GM12865 (cell line): ENCODE measurements at regions not wholly inside any gene's neighbourhood (a gene's known extent, or its start where the extent isn't known, plus 50 kb on each side); places are given as distances from the start of the nearest gene placed in this dataset.
A peak's percentile ranks its signal among the peaks of the same experiment; 100 is the strongest.

Source experiments
- DNase-seq: peaks from one replicate; pipeline ENCODE4 v3.0.0; 2010; ENCODE audit warnings: low read depth
- H3K4me3 ChIP-seq: 2 replicates; pipeline ENCODE4 v1.5.1; 2011; ENCODE audit warnings: mild to moderate bottlenecking, low read depth, low read length, control low read depth
- CTCF ChIP-seq: IDR thresholded peaks from 2 replicates; pipeline ENCODE4 v1.5.1; 2011; ENCODE audit warnings: low read length, control low read depth, low read depth, inconsistent platforms; ENCODE audit not compliant: insufficient read depth; ENCODE audit errors: missing control alignments

- peak; percentile 75 for DNase-seq
- TF ChIP-seq CTCF: no peak
- no peak overlapping the region for H3K4me3 ChIP-seq
Observed at GRCh38 chr2:6309415-6310255, 556.1 kb downstream of the CMPK2 start.

DNA sequence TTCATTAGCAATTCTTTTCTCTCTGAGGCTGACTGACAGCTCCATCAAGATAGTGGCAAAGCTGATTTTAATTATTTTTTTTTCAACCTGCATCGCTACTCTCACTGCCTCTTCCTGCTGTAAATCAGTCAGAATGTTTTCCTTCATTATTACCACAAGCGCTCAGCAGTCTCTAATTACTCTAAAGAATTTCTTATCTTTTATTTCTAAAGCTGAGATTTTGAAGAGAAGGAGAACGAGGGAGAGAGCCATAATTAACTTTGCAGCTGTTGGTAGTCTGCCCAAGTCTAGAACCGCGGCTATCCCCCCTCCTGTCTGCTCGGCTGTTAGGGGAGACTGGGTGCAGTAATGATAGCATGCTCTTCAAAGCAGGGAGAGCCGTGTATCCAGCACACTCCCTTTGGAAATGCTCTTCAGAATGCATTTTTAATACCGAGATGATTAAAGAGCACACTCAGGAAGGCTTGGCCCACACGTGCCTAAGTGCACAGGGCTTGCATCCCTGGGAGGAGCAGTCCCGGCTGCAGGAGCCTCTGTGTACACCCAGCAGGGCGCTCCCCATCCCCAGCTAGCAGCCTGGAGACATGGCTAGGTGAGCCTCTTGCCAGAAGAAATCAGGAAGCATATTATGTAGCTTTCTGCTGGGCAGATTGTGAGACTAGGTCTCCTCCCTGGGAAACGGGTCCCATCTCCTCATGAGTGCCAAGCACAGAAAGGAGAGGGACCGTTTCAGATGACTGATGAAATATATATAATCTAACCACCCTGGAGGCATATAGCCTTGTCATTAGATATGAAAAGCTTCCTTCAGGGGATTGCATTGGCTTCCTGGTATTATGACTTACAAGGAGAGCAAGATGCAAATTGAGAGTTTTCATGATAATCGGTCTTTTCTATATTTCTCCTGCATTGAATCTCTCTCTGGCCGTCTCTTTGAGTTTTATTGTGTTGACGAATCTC is 555.2 kb downstream of the CMPK2 start:
- H3K4me3 ChIP-seq: no peak overlapping the region
- no peak for TF ChIP-seq CTCF
- no peak for DNase-seq

- no peak for TF ChIP-seq CTCF
- DNase-seq: no peak
- H3K4me3 ChIP-seq: no peak overlapping the region
Observed at GRCh38 chr2:6312367-6312766, 553.3 kb downstream of the CMPK2 start.

DNA sequence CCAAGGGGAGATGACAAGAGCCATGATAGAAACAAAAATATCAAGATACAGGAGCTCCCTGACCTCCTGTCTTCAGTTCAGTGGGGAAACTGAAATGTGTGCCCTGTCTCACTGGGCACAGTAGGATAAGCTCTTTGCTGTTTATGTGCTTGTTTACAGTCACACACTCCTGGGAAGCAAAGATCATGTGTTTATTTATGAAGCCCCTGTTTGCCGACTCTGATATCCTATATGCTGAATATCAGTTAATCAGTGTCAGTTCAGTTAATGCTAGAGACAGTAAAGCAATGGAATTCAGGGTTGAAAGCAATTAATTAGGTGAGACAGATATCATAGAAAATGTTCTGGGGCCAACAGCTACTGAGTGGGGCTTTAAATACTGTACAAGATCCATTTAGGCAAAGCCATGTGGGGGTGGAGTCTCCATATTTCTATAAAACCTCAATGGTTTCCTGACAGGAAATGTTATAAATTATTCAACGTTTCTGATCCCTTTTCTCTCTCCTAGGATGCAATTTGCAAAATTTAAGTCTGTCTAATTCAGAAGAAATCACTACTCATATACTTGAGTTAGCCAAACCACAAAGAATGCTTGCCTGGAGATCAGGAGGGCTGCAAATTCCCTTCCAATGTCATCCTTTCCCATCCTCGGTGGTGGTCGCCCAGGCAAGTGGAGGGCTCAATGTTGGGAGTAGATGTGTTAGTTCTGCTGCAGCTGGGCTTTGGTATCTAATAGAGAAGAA is 551.3 kb downstream of the CMPK2 start:
- no peak for DNase-seq
- H3K4me3 ChIP-seq: no peak overlapping the region
- TF ChIP-seq CTCF: no peak

- no peak for TF ChIP-seq CTCF
- no peak for DNase-seq
- no peak overlapping the region for H3K4me3 ChIP-seq
Observed at GRCh38 chr2:6325616-6326015, 540.1 kb downstream of the CMPK2 start.

DNA sequence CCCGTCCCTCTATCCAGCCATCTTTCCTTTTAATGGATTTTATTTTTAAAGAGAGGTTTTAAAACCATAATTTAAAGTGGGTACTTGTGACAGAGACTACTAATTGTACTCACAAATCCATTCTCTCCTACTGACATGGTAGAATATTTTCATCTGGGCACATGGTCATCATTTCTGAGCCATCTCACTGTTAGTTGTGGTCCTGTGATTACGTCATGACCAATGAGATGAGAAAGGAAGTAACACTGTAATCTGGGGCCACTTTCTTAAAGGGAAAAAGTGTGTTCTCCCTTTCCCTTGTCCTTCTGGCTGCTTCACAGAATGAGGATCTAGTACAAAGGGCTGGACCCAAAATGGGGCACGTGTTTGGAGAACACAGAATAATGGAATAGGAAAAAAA is 538.7 kb downstream of the CMPK2 start:
- TF ChIP-seq CTCF: no peak
- DNase-seq: no peak
- H3K4me3 ChIP-seq: no peak overlapping the region
